ENCODE measurements at regions not wholly inside any gene's neighbourhood (a gene's known extent, or its start where the extent isn't known, plus 50 kb on each side); places are given as distances from the start of the nearest gene placed in this dataset.

DNA sequence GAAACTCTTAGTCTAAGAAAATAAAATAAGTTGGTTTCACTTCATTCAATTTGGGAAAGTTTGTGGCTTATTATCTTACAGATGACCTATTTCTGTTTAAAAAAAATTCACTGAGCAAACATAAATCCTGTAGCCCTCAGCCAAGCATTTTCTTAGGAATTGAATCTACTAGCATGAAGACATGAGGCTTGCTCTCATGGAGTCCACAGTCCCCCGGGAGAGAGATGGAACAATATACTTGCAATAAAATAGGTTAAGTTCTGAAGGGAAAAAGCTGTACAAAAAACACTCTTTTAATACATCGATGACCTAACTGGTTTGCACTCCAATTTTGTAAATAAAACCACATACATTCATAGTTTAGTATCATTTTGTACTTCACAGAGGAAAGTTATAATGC lies 642.6 kb upstream of the FAM241A start:
- no peak for TF ChIP-seq ZNF274 (IDR thresholded peaks at IDR 0.05; ENCODE audit: low read depth, low read length)
- TF ChIP-seq SUZ12 (IDR thresholded peaks at IDR 0.05; ENCODE audit: extremely low read depth, insufficient read depth, insufficient read length): no peak
- no peak for TF ChIP-seq YY1 (IDR thresholded peaks at IDR 0.05; ENCODE audit: insufficient read depth, insufficient read length)

All from NT2/D1 (cell line).